HG02763 (cell line): ENCODE measurements at regions not wholly inside any gene's neighbourhood (a gene's known extent, or its start where the extent isn't known, plus 50 kb on each side); places are given as distances from the start of the nearest gene placed in this dataset.
"Not testable (repeated sequence)": the region's sequence is repeated elsewhere in the genome, so short reads cannot be mapped to it uniquely, and the experiment has no call there.

Source experiments
- ATAC-seq: cut with Tn5 transposase; IDR thresholded peaks from one replicate; pipeline ENCODE4 v1.9.1; 2021; ENCODE audit warnings: mild to moderate bottlenecking, moderate library complexity; ENCODE audit not compliant: unreplicated experiment

GRCh38 chr2:129833465-129833864 lies 146.0 kb upstream of the RAB6C start:
- not testable (repeated sequence) for ATAC-seq

- ATAC-seq: no peak
Observed at GRCh38 chr2:129847043-129847442, 132.4 kb upstream of the RAB6C start.

GRCh38 chr2:129849559-129850160 lies 129.8 kb upstream of the RAB6C start:
- ATAC-seq: no peak

- no peak for ATAC-seq
Observed at GRCh38 chr2:129857200-129857599, 122.3 kb upstream of the RAB6C start.

GRCh38 chr2:129859175-129859574 lies 120.3 kb upstream of the RAB6C start:
- no peak for ATAC-seq

- ATAC-seq: no peak
Observed at GRCh38 chr2:129860088-129860487, 119.4 kb upstream of the RAB6C start.

GRCh38 chr2:129861666-129862288 lies 117.7 kb upstream of the RAB6C start:
- ATAC-seq: no peak

GRCh38 chr2:129862668-129863067 lies 116.8 kb upstream of the RAB6C start:
- ATAC-seq: no peak

GRCh38 chr2:129863350-129863749 lies 116.1 kb upstream of the RAB6C start:
- ATAC-seq: no peak

GRCh38 chr2:129864719-129865118 lies 114.7 kb upstream of the RAB6C start:
- no peak for ATAC-seq

GRCh38 chr2:129865976-129866375 lies 113.5 kb upstream of the RAB6C start:
- ATAC-seq: no peak

- no peak for ATAC-seq
Observed at GRCh38 chr2:129866391-129866790, 113.1 kb upstream of the RAB6C start.

GRCh38 chr2:129868151-129868550 lies 111.3 kb upstream of the RAB6C start:
- no peak for ATAC-seq

GRCh38 chr2:129870685-129871241 lies 108.7 kb upstream of the RAB6C start:
- ATAC-seq: no peak

- no peak for ATAC-seq
Observed at GRCh38 chr2:129872446-129872845, 107.0 kb upstream of the RAB6C start.

- no peak for ATAC-seq
Observed at GRCh38 chr2:129876541-129876940, 102.9 kb upstream of the RAB6C start.

- peak; percentile 70 for ATAC-seq
Observed at GRCh38 chr2:129877289-129877741, 102.2 kb upstream of the RAB6C start.

- ATAC-seq: no peak
Observed at GRCh38 chr2:129877795-129878775, 101.4 kb upstream of the RAB6C start.

- ATAC-seq: no peak
Observed at GRCh38 chr2:129879614-129880180, 99.8 kb upstream of the RAB6C start.

- no peak for ATAC-seq
Observed at GRCh38 chr2:129880309-129880708, 99.2 kb upstream of the RAB6C start.

GRCh38 chr2:129880971-129881370 lies 98.5 kb upstream of the RAB6C start:
- no peak for ATAC-seq
